SU-DHL-6 (cell line): ENCODE measurements at regions not wholly inside any gene's neighbourhood (a gene's known extent, or its start where the extent isn't known, plus 50 kb on each side); places are given as distances from the start of the nearest gene placed in this dataset.

Source experiments
- H2AFZ ChIP-seq: fragments of 200-600 bp; sonication (generic); 2 replicates; pipeline ENCODE4 v1.6.1; 2014; ENCODE audit warnings: low read depth, mild to moderate bottlenecking, moderate library complexity, mixed read lengths, antibody characterized with exemption, low read length; ENCODE audit not compliant: severe bottlenecking
- H3F3A ChIP-seq: fragments of 200-600 bp; shearing (Covaris generic); 2 replicates; pipeline ENCODE4 v1.6.0; 2016; ENCODE audit warnings: antibody characterized with exemption, mild to moderate bottlenecking; ENCODE audit not compliant: insufficient read depth
- H3K27ac ChIP-seq: fragments of 200-600 bp; sonication (generic); 2 replicates; pipeline ENCODE4 v1.5.1; 2016; ENCODE audit warnings: low read depth, mild to moderate bottlenecking, low read length, moderate library complexity, mixed read lengths
- H3K27me3 ChIP-seq: fragments of 200-600 bp; sonication (generic), shearing (Covaris generic); 2 replicates; pipeline ENCODE4 v1.6.0; 2014; ENCODE audit warnings: mild to moderate bottlenecking, low read length
- H3K36me3 ChIP-seq: fragments of 200-600 bp; sonication (generic); 2 replicates; pipeline ENCODE4 v1.6.1; 2014; ENCODE audit warnings: mild to moderate bottlenecking, low read length, mixed read lengths
- H3K4me2 ChIP-seq: fragments of 300-600, 200-600 bp; shearing (Covaris generic), sonication (generic); 2 replicates; pipeline ENCODE4 v1.6.0; 2014; ENCODE audit warnings: low read length, low read depth, mild to moderate bottlenecking; ENCODE audit not compliant: poor library complexity, severe bottlenecking
- H3K4me3 ChIP-seq: fragments of 200-600 bp; sonication (generic); 2 replicates; pipeline ENCODE4 v1.5.1; 2014; ENCODE audit warnings: antibody characterized with exemption, low read length, mild to moderate bottlenecking, mixed read lengths; ENCODE audit not compliant: insufficient read depth, poor library complexity, severe bottlenecking
- H3K79me2 ChIP-seq: fragments of 200-600 bp; sonication (generic); 2 replicates; pipeline ENCODE4 v1.6.1; 2014; ENCODE audit warnings: mild to moderate bottlenecking, low read length, moderate library complexity; ENCODE audit not compliant: insufficient read depth
- H3K9ac ChIP-seq: fragments of 200-600 bp; sonication (generic); 2 replicates; pipeline ENCODE4 v1.7.0; 2014; ENCODE audit warnings: mild to moderate bottlenecking, low read length
- H3K9me2 ChIP-seq: fragments of 200-600 bp; sonication (generic); replicated peaks from 2 replicates; pipeline ENCODE4 v1.6.1; 2014; ENCODE audit warnings: low read length; ENCODE audit not compliant: insufficient read depth
- H3K9me3 ChIP-seq: fragments of 200-600 bp; sonication (generic); 2 replicates; pipeline ENCODE4 v1.6.1; 2014; ENCODE audit warnings: low read length, mixed read lengths; ENCODE audit not compliant: insufficient read depth
- H4K20me1 ChIP-seq: fragments of 200-600 bp; sonication (generic); 2 replicates; pipeline ENCODE4 v1.6.1; 2014; ENCODE audit warnings: low read depth, mild to moderate bottlenecking, antibody characterized with exemption, low read length, moderate library complexity, mixed read lengths
- EZH2phosphoT487 ChIP-seq: fragments of 200-600 bp; sonication (generic), shearing (Covaris generic); conservative IDR thresholded peaks from 2 replicates; pipeline ENCODE4 v1.6.1; 2018; ENCODE audit warnings: mild to moderate bottlenecking, antibody characterized with exemption, low read length, moderate library complexity, mixed read lengths
- TF ChIP-seq, protein P1 (sequence below): fragments of 200-600 bp; sonication (generic); IDR thresholded peaks from one replicate; pipeline ENCODE4 v1.5.1; 2017; ENCODE audit warnings: antibody characterized with exemption, mild to moderate bottlenecking, low read length, moderate library complexity; ENCODE audit not compliant: insufficient read depth, poor library complexity, severe bottlenecking

DNA sequence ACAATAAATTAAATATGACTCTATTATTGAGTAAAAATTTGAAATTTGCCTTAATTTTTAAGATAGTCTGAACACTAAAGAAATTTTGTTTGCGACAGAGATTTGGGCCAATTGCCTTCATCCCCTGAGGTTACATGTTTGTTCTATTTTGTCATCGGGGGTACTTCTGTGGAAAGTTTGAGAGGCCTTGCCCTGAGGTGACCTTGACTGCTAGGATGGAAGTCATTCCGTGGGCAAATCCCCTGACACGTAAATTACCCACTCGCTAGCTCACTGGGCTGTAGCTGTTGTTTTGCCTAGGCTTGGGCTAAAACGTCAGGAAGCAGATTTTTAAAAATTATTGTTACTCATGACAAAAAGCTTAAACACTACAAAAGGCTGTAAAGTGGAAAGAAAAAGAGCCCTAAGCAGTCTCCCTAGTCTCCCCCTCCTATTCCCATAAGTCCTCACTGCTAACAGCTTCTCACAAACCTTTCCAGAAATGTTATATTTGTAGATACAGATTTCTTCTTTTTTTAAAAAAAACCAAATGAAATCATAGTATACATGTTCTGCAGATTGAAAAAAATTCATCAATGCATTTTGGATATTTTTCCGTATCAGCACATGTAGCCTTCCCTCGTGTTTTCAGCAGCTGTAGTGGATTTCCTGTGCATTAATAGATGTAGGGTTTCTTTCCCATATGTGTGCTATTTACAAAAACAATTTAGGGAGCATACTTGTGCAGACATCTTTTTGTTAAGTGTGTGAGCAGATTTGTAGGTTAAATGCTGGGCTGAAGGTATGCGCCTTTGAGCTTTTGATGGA, 142.7 kb downstream of the MRPS6 start:
- no peak overlapping the region for H3K4me3 ChIP-seq
- H2AFZ ChIP-seq, result no peak overlapping the region
- no peaks in the 10 kb centered on the region for H3F3A ChIP-seq
- no peaks in the 10 kb centered on the region for H4K20me1 ChIP-seq
- H3K79me2 ChIP-seq, result no peaks in the 10 kb centered on the region
- no peaks in the 10 kb centered on the region for H3K36me3 ChIP-seq
- H3K9me3 ChIP-seq, result no peaks in the 10 kb centered on the region
- H3K27me3 ChIP-seq, result no peaks in the 10 kb centered on the region
- H3K4me2 ChIP-seq, result no peak overlapping the region
- no peaks in the 10 kb centered on the region for H3K9me2 ChIP-seq
- TF ChIP-seq, protein P1, sequence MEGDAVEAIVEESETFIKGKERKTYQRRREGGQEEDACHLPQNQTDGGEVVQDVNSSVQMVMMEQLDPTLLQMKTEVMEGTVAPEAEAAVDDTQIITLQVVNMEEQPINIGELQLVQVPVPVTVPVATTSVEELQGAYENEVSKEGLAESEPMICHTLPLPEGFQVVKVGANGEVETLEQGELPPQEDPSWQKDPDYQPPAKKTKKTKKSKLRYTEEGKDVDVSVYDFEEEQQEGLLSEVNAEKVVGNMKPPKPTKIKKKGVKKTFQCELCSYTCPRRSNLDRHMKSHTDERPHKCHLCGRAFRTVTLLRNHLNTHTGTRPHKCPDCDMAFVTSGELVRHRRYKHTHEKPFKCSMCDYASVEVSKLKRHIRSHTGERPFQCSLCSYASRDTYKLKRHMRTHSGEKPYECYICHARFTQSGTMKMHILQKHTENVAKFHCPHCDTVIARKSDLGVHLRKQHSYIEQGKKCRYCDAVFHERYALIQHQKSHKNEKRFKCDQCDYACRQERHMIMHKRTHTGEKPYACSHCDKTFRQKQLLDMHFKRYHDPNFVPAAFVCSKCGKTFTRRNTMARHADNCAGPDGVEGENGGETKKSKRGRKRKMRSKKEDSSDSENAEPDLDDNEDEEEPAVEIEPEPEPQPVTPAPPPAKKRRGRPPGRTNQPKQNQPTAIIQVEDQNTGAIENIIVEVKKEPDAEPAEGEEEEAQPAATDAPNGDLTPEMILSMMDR, result no peak
- H3K9ac ChIP-seq, result no peak overlapping the region
- no peak overlapping the region for H3K27ac ChIP-seq

DNA sequence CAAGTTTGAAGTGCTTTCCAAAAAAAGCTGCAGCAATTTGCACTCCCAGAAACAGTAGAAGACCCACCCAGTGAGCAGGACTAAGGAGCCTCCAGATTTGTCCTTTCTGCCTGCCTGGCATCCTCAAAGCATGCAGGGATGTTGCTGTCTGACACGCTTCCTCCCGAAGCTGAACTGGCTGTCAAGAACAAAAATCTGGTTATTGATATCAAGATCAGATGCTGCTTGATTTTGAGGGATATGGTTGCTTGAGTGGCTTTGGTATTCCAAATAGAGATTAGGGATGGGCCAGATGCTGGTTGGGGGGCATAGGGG, 143.3 kb downstream of the MRPS6 start:
- no peaks in the 10 kb centered on the region for H3K9me2 ChIP-seq
- no peaks in the 10 kb centered on the region for H3K9me3 ChIP-seq
- no peaks in the 10 kb centered on the region for H3K79me2 ChIP-seq
- no peaks in the 10 kb centered on the region for H3K27me3 ChIP-seq
- H3K4me3 ChIP-seq, result no peak overlapping the region
- no peak overlapping the region for H3K4me2 ChIP-seq
- no peaks in the 10 kb centered on the region for H3K36me3 ChIP-seq
- no peak overlapping the region for H3K27ac ChIP-seq
- TF ChIP-seq, protein P1, result no peak
- TF ChIP-seq EZH2phosphoT487, result no peak
- no peaks in the 10 kb centered on the region for H4K20me1 ChIP-seq
- H3K9ac ChIP-seq, result no peak overlapping the region
- H2AFZ ChIP-seq, result no peak overlapping the region
- H3F3A ChIP-seq, result no peaks in the 10 kb centered on the region

DNA sequence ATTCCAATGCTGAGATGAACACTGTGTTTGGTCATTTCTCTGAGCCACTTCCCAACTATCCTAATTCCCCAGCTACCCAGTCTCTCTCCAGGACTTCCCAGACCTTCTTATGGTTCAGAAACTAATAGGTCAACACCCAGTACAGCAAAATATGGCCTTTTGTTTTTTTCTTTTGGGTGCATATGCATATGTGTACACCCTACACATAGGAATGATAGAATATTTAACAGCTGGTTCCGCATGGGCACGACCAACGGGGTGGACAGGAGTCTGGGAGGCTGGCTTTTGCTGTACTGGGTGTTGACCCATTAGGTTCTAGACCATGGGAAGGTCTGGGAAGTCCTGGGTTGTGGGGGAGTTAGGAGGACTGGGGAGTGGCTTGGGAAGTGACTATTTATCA, 143.9 kb downstream of the MRPS6 start:
- H3K79me2 ChIP-seq, result no peaks in the 10 kb centered on the region
- H2AFZ ChIP-seq, result no peak overlapping the region
- H3K4me2 ChIP-seq, result no peak overlapping the region
- H3K9me3 ChIP-seq, result no peaks in the 10 kb centered on the region
- H3K27me3 ChIP-seq, result no peaks in the 10 kb centered on the region
- H3K4me3 ChIP-seq, result no peak overlapping the region
- H4K20me1 ChIP-seq, result no peaks in the 10 kb centered on the region
- no peaks in the 10 kb centered on the region for H3F3A ChIP-seq
- TF ChIP-seq, protein P1, result no peak
- TF ChIP-seq EZH2phosphoT487, result no peak
- no peak overlapping the region for H3K9ac ChIP-seq
- H3K36me3 ChIP-seq, result no peaks in the 10 kb centered on the region
- no peak overlapping the region for H3K27ac ChIP-seq
- H3K9me2 ChIP-seq, result no peaks in the 10 kb centered on the region
